Fibroblast of lung (primary cell): ENCODE measurements at regions not wholly inside any gene's neighbourhood (a gene's known extent, or its start where the extent isn't known, plus 50 kb on each side); places are given as distances from the start of the nearest gene placed in this dataset.

Source experiments
- DNase-seq, 2 donors: peaks; one replicate each; pipeline versions ENCODE4 v3.0.0 to v3.0.0-alpha.2; 2010; ENCODE audit warnings: low read depth in 2 of 2
- H2AFZ ChIP-seq: 2 replicates; pipeline ENCODE4 v1.5.1; 2012; ENCODE audit warnings: low read length, control low read depth, inconsistent platforms
- H3K27ac ChIP-seq: 2 replicates; pipeline ENCODE4 v1.5.1; 2011; ENCODE audit warnings: low read length, control low read depth; ENCODE audit not compliant: insufficient read depth
- H3K27me3 ChIP-seq: 2 replicates; pipeline ENCODE4 v1.5.1; 2011; ENCODE audit warnings: mild to moderate bottlenecking, low read length; ENCODE audit not compliant: control insufficient read depth, insufficient read depth
- H3K36me3 ChIP-seq: 2 replicates; pipeline ENCODE4 v1.5.1; 2011; ENCODE audit warnings: low read length; ENCODE audit not compliant: control insufficient read depth, insufficient read depth
- H3K4me1 ChIP-seq: 2 replicates; pipeline ENCODE4 v1.5.1; 2011; ENCODE audit warnings: low read length; ENCODE audit not compliant: control insufficient read depth, insufficient read depth; ENCODE audit errors: extremely low read depth
- H3K4me2 ChIP-seq: 2 replicates; pipeline ENCODE4 v1.5.1; 2011; ENCODE audit warnings: low read length, control low read depth; ENCODE audit not compliant: insufficient read depth; ENCODE audit errors: extremely low read depth
- H3K4me3 ChIP-seq, 4 experiments: fragments of 200-600 bp in 1 of 4; sonication (generic) in 1 of 4; replicated peaks in 1 of 4; 2 replicates each; pipeline ENCODE4 v1.5.1; 2011 to 2016; ENCODE audit warnings: low read length in 4 of 4, low read depth in 3 of 4, mild to moderate bottlenecking in 3 of 4, control low read depth in 2 of 4, inconsistent platforms in 1 of 4, mixed read lengths in 1 of 4; ENCODE audit not compliant: insufficient read depth in 1 of 4; ENCODE audit errors: control extremely low read depth in 1 of 4
- H3K79me2 ChIP-seq: 2 replicates; pipeline ENCODE4 v1.5.1; 2012; ENCODE audit warnings: mild to moderate bottlenecking, low read length, inconsistent platforms; ENCODE audit not compliant: control insufficient read depth, insufficient read depth
- H3K9ac ChIP-seq: 2 replicates; pipeline ENCODE4 v1.5.1; 2011; ENCODE audit warnings: mild to moderate bottlenecking, low read length, control low read depth; ENCODE audit not compliant: insufficient read depth
- H3K9me3 ChIP-seq: 2 replicates; pipeline ENCODE4 v1.5.1; 2012; ENCODE audit warnings: low read depth, low read length; ENCODE audit not compliant: control insufficient read depth, insufficient read depth
- H4K20me1 ChIP-seq: 2 replicates; pipeline ENCODE4 v1.5.1; 2011; ENCODE audit warnings: low read length; ENCODE audit not compliant: control insufficient read depth, insufficient read depth; ENCODE audit errors: extremely low read depth
- EZH2 ChIP-seq: IDR thresholded peaks from 2 replicates; pipeline ENCODE4 v1.5.1; 2012; ENCODE audit warnings: low read length, control low read depth, mild to moderate bottlenecking; ENCODE audit errors: missing control alignments
- TF ChIP-seq, protein P1 (sequence below), 2 donors: IDR thresholded peaks in 1 of 2; conservative IDR thresholded peaks in 1 of 2; 1 replicate in 1 of 2; 2 replicates in 1 of 2; pipeline ENCODE4 v1.5.1; 2011 to 2012; ENCODE audit warnings: low read length in 2 of 2, control low read depth in 1 of 2, inconsistent platforms in 1 of 2, low read depth in 1 of 2, mild to moderate bottlenecking in 1 of 2

DNA sequence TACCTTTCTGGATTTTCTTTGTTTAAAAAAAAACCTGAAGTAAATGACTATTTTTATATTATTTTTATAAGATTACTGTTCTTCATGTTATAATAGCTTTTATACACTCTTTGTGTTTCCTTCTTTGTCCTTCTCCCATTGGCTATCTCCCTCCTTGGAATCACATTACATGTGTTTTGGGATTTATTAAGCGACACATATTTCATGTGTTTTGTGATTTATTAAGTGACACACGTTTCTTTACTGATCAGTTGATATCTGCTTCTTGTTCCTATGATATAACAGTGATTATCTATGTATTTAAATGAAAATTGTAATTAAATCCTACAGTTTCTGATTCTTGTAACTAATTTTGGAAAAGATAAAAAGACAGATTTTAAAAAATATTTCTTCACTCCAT, 817.3 kb upstream of the AGA start:
- H3K4me3 ChIP-seq, result no peak overlapping the region
- no peaks in the 10 kb centered on the region for H3K9me3 ChIP-seq
- no peak overlapping the region for H3K27ac ChIP-seq
- no peak for TF ChIP-seq EZH2
- TF ChIP-seq, protein P1, sequence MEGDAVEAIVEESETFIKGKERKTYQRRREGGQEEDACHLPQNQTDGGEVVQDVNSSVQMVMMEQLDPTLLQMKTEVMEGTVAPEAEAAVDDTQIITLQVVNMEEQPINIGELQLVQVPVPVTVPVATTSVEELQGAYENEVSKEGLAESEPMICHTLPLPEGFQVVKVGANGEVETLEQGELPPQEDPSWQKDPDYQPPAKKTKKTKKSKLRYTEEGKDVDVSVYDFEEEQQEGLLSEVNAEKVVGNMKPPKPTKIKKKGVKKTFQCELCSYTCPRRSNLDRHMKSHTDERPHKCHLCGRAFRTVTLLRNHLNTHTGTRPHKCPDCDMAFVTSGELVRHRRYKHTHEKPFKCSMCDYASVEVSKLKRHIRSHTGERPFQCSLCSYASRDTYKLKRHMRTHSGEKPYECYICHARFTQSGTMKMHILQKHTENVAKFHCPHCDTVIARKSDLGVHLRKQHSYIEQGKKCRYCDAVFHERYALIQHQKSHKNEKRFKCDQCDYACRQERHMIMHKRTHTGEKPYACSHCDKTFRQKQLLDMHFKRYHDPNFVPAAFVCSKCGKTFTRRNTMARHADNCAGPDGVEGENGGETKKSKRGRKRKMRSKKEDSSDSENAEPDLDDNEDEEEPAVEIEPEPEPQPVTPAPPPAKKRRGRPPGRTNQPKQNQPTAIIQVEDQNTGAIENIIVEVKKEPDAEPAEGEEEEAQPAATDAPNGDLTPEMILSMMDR (conservative IDR thresholded peaks at IDR 0.05 in 1 of 2, IDR thresholded peaks at IDR 0.05 in 1 of 2; ENCODE audit: low read depth in 1 of 2, low read length in 2 of 2), result no peak
- no peak overlapping the region for H3K9ac ChIP-seq
- H3K36me3 ChIP-seq, result no peaks in the 10 kb centered on the region
- no peaks in the 10 kb centered on the region for H3K79me2 ChIP-seq
- H3K27me3 ChIP-seq, result no peaks in the 10 kb centered on the region
- no peak for DNase-seq
- no peak overlapping the region for H3K4me2 ChIP-seq
- H3K4me1 ChIP-seq, result no peaks in the 10 kb centered on the region
- no peak overlapping the region for H2AFZ ChIP-seq
- H4K20me1 ChIP-seq, result no peaks in the 10 kb centered on the region

DNA sequence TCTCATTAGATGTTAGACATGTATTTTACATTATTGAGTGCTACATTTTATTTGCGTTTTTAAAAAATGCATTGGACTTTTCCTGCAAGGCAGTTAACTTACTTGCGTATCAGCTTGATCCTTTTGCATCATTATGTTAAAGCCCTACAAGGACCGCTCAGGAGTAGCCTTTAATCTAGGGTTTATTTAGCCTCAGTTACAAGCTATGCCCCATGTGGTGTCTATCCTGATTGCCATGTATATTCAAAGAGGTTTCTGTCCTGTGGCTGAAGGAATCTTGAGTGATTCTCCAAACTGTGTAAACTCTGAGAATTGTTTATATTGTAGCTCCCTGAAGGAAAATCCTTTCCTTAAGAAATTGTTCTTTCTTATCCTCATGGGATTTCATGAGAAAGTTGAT, 821.8 kb upstream of the AGA start:
- H3K27ac ChIP-seq, result no peak overlapping the region
- no peak overlapping the region for H2AFZ ChIP-seq
- H3K27me3 ChIP-seq, result no peaks in the 10 kb centered on the region
- no peaks in the 10 kb centered on the region for H3K79me2 ChIP-seq
- no peak overlapping the region for H3K9ac ChIP-seq
- TF ChIP-seq, protein P1 (conservative IDR thresholded peaks at IDR 0.05 in 1 of 2, IDR thresholded peaks at IDR 0.05 in 1 of 2; ENCODE audit: low read depth in 1 of 2, low read length in 2 of 2), result no peak
- TF ChIP-seq EZH2, result no peak
- no peaks in the 10 kb centered on the region for H3K4me1 ChIP-seq
- no peaks in the 10 kb centered on the region for H3K9me3 ChIP-seq
- H3K36me3 ChIP-seq, result no peaks in the 10 kb centered on the region
- no peaks in the 10 kb centered on the region for H4K20me1 ChIP-seq
- H3K4me2 ChIP-seq, result no peak overlapping the region
- no peak for DNase-seq
- H3K4me3 ChIP-seq, result no peak overlapping the region

DNA sequence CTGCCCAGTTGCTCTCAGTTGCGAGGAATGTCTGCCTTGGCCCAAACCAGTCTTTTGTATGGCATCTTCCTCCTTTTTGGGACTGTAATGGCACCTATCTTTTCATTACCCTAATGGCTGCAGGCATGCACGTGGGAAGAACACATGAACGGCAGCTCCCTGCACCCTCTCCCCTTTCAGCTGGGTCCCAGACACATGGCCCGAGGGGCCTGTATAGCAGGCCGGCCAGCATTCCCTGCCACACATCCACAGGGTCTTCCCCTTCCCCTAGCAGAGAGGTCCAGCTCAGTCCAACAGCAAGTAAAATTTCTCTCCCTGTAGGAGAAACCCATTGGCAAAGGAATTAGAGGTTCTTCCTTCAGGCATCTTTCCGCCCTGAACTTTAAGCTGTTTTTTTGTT, 829.1 kb upstream of the AGA start:
- DNase-seq, result no peak
- Histone ChIP-seq H3K27ac (no peak overlapping the region), H3K9ac (no peak overlapping the region), H3K4me3 (no peak overlapping the region), H2AFZ (no peak overlapping the region), H3K79me2 (no peaks in the 10 kb centered on the region), H3K27me3 (no peaks in the 10 kb centered on the region), H3K9me3 (no peaks in the 10 kb centered on the region), H4K20me1 (no peaks in the 10 kb centered on the region), H3K4me1 (no peaks in the 10 kb centered on the region), H3K4me2 (no peak overlapping the region), H3K36me3 (no peaks in the 10 kb centered on the region)
- TF ChIP-seq EZH2, result no peak
- TF ChIP-seq, protein P1 (conservative IDR thresholded peaks at IDR 0.05 in 1 of 2, IDR thresholded peaks at IDR 0.05 in 1 of 2; ENCODE audit: low read depth in 1 of 2, low read length in 2 of 2), result no peak
